CD14-positive monocyte (primary cell): ENCODE measurements at regions not wholly inside any gene's neighbourhood (a gene's known extent, or its start where the extent isn't known, plus 50 kb on each side); places are given as distances from the start of the nearest gene placed in this dataset.

ENCODE experiments used
- DNase-seq, 3 donors: peaks; one replicate each; pipeline ENCODE4 v3.0.0-alpha.2; 2011 to 2022
- H2AFZ ChIP-seq: 2 replicates; pipeline ENCODE4 v1.6.0; 2012; ENCODE audit warnings: mild to moderate bottlenecking, low read depth, low read length, inconsistent platforms; ENCODE audit not compliant: insufficient read depth, poor library complexity, severe bottlenecking
- H3K27ac ChIP-seq, 2 donors: 1 replicate in 1 of 2; 2 replicates in 1 of 2; pipeline ENCODE4 v1.5.1; 2012 to 2013; ENCODE audit warnings: low read length in 2 of 2, control low read depth in 1 of 2, inconsistent platforms in 1 of 2, low read depth in 1 of 2, mild to moderate bottlenecking in 1 of 2
- H3K27me3 ChIP-seq, 2 donors: one replicate each; pipeline versions ENCODE4 v1.6.0 to v1.6.1; 2011 to 2013; ENCODE audit warnings: low read length in 2 of 2; ENCODE audit not compliant: control insufficient read depth in 2 of 2, insufficient read depth in 2 of 2
- H3K36me3 ChIP-seq, 2 donors: replicated peaks in 1 of 2; 1 replicate in 1 of 2; 2 replicates in 1 of 2; pipeline versions ENCODE4 v1.5.1 to v1.6.1; 2012 to 2013; ENCODE audit warnings: low read length in 2 of 2, control low read depth in 1 of 2, inconsistent platforms in 1 of 2, mild to moderate bottlenecking in 1 of 2; ENCODE audit not compliant: insufficient read depth in 2 of 2, control insufficient read depth in 1 of 2
- H3K4me1 ChIP-seq, 2 donors: 1 replicate in 1 of 2; 2 replicates in 1 of 2; pipeline versions ENCODE4 v1.5.1 to v1.6.1; 2012 to 2013; ENCODE audit warnings: low read length in 2 of 2, control low read depth in 1 of 2, inconsistent platforms in 1 of 2, mild to moderate bottlenecking in 1 of 2, moderate library complexity in 1 of 2; ENCODE audit not compliant: insufficient read depth in 2 of 2, control insufficient read depth in 1 of 2
- H3K4me2 ChIP-seq: replicated peaks from 2 replicates; pipeline ENCODE3; 2012; ENCODE audit warnings: low read length, moderate library complexity, mild to moderate bottlenecking; ENCODE audit not compliant: poor library complexity, severe bottlenecking; ENCODE audit errors: extremely low read depth
- H3K4me3 ChIP-seq, 3 experiments: fragments of 200-600 bp in 1 of 3; sonication (generic) in 1 of 3; replicated peaks in 1 of 3; 1 replicate in 2 of 3; 2 replicates in 1 of 3; pipeline ENCODE4 v1.5.1; 2011 to 2013; ENCODE audit warnings: low read length in 3 of 3, mild to moderate bottlenecking in 3 of 3, control low read depth in 2 of 3, low read depth in 2 of 3, inconsistent platforms in 1 of 3, moderate library complexity in 1 of 3
- H3K79me2 ChIP-seq: 2 replicates; pipeline ENCODE4 v1.6.0; 2012; ENCODE audit warnings: mild to moderate bottlenecking, control low read depth, inconsistent platforms, low read length, moderate library complexity; ENCODE audit not compliant: insufficient read depth
- H3K9ac ChIP-seq: 2 replicates; pipeline ENCODE4 v1.6.0; 2017; ENCODE audit warnings: low read length, mild to moderate bottlenecking; ENCODE audit not compliant: insufficient read depth, poor library complexity, severe bottlenecking
- H3K9me3 ChIP-seq, 2 donors: replicated peaks in 1 of 2; 1 replicate in 1 of 2; 2 replicates in 1 of 2; pipeline versions ENCODE4 v1.5.1 to v1.6.1; 2012 to 2013; ENCODE audit warnings: low read length in 2 of 2, control low read depth in 1 of 2; ENCODE audit not compliant: control insufficient read depth in 1 of 2, insufficient read depth in 1 of 2
- H4K20me1 ChIP-seq: 2 replicates; pipeline ENCODE4 v1.6.0; 2012; ENCODE audit warnings: mild to moderate bottlenecking, low read length, control low read depth, moderate library complexity; ENCODE audit not compliant: insufficient read depth
- H3K27ac Mint-ChIP-seq, 7 donors: one replicate each; pipeline ENCODE4 v1.8.0; 2020; ENCODE audit warnings: mild to moderate bottlenecking in 7 of 7, mixed read lengths in 7 of 7, moderate library complexity in 6 of 7, inconsistent platforms in 2 of 7
- H3K27me3 Mint-ChIP-seq, 3 donors: one replicate each; pipeline ENCODE4 v1.8.0; 2021 to 2022; ENCODE audit warnings: low read depth in 3 of 3, mild to moderate bottlenecking in 3 of 3, mixed read lengths in 3 of 3, moderate library complexity in 3 of 3, inconsistent platforms in 1 of 3
- H3K36me3 Mint-ChIP-seq, 2 donors: one replicate each; pipeline ENCODE4 v1.8.0; 2020; ENCODE audit warnings: mixed read lengths in 2 of 2, inconsistent platforms in 1 of 2, mild to moderate bottlenecking in 1 of 2
- H3K4me1 Mint-ChIP-seq: one replicate; pipeline ENCODE4 v1.8.0; 2020; ENCODE audit warnings: mild to moderate bottlenecking, mixed read lengths
- H3K4me3 Mint-ChIP-seq, 2 donors: one replicate each; pipeline ENCODE4 v1.8.0; 2020; ENCODE audit warnings: mild to moderate bottlenecking in 2 of 2, mixed read lengths in 2 of 2, moderate library complexity in 1 of 2
- H3K9me3 Mint-ChIP-seq, 7 donors: one replicate each; pipeline ENCODE4 v1.8.0; 2020 to 2022; ENCODE audit warnings: mixed read lengths in 7 of 7, mild to moderate bottlenecking in 6 of 7, moderate library complexity in 6 of 7, inconsistent platforms in 2 of 7
- CTCF ChIP-seq: fragments of 200-600 bp; IDR thresholded peaks from one replicate; pipeline ENCODE4 v1.8.0; 2022; ENCODE audit warnings: antibody characterized with exemption, mild to moderate bottlenecking
- WGBS: methylation state at CpG from one replicate; pipeline ENCODE4 v1.1.5; 2013; ENCODE audit warnings: missing lambda C conversion rate; ENCODE audit not compliant: insufficient coverage; 5-methylcytosine and 5-hydroxymethylcytosine counted together
- intact Hi-C, 2 donors: fragments of 100-400 bp; cut with micrococcal nuclease; formaldehyde crosslinking; loops; one replicate each; pipeline versions ENCODE4 v1.15.0 to v1.15.1; 2023

- Mint-ChIP-seq H3K36me3 (no peaks in the 10 kb centered on the region), H3K4me3 (no peak overlapping the region), H3K4me1 (no peaks in the 10 kb centered on the region), H3K27ac (no peak overlapping the region), H3K9me3 (peaks cover 0 to 7% (median 0%) of the 10 kb centered on the region in 7 donors), H3K27me3 (peaks cover 4 to 29% (median 17%) of the 10 kb centered on the region in 3 donors)
- no peaks in the 10 kb centered on the region for H3K36me3 ChIP-seq
- H3K4me2 ChIP-seq: no peak overlapping the region
- no peak overlapping the region for H3K4me3 ChIP-seq
- WGBS: 92% methylated on average over 11 of the region's 20 CpGs
- H3K9ac ChIP-seq: no peak overlapping the region
- no peaks in the 10 kb centered on the region for H3K27me3 ChIP-seq
- TF ChIP-seq CTCF: no peak
- no peak overlapping the region for H2AFZ ChIP-seq
- H4K20me1 ChIP-seq: no peaks in the 10 kb centered on the region
- intact Hi-C loops: no loop called here
- H3K27ac ChIP-seq: no peak overlapping the region
- DNase-seq: no peak
- no peaks in the 10 kb centered on the region for H3K9me3 ChIP-seq
- H3K79me2 ChIP-seq: no peaks in the 10 kb centered on the region
- H3K4me1 ChIP-seq: no peaks in the 10 kb centered on the region
Measured at GRCh38 chr22:49357661-49358440, 469.8 kb downstream of the BRD1 start.

GRCh38 chr22:49356428-49356827 lies 471.2 kb downstream of the BRD1 start:
- H3K27me3 ChIP-seq: no peaks in the 10 kb centered on the region
- Mint-ChIP-seq H3K9me3 (peaks cover 0 to 7% (median 0%) of the 10 kb centered on the region in 7 donors), H3K27me3 (peaks cover 2 to 25% (median 17%) of the 10 kb centered on the region in 3 donors), H3K4me1 (no peaks in the 10 kb centered on the region), H3K4me3 (no peak overlapping the region), H3K27ac (no peak overlapping the region), H3K36me3 (no peaks in the 10 kb centered on the region)
- no peaks in the 10 kb centered on the region for H4K20me1 ChIP-seq
- no peak overlapping the region for H3K27ac ChIP-seq
- no peaks in the 10 kb centered on the region for H3K4me1 ChIP-seq
- no peak overlapping the region for H3K9ac ChIP-seq
- no peak for DNase-seq
- no peaks in the 10 kb centered on the region for H3K36me3 ChIP-seq
- H3K9me3 ChIP-seq: no peaks in the 10 kb centered on the region
- intact Hi-C loops: no loop called here
- H3K4me2 ChIP-seq: no peak overlapping the region
- H2AFZ ChIP-seq: no peak overlapping the region
- no peaks in the 10 kb centered on the region for H3K79me2 ChIP-seq
- 91% methylated on average over 2 of the region's 3 CpGs for WGBS
- H3K4me3 ChIP-seq: no peak overlapping the region
- no peak for TF ChIP-seq CTCF
